RWPE1 (cell line): ENCODE measurements at regions not wholly inside any gene's neighbourhood (a gene's known extent, or its start where the extent isn't known, plus 50 kb on each side); places are given as distances from the start of the nearest gene placed in this dataset.

ENCODE experiments used
- CTCF ChIA-PET: fragments of 350-600 bp; sonication (Branson Sonifier 250); formaldehyde crosslinking; extraction: SDS; loops from one replicate; lab custom pipeline; 2021; lab: Yijun Ruan, JAX
- POLR2A ChIA-PET: fragments of 400-600 bp; formaldehyde crosslinking; extraction: SDS; loops from one replicate; lab custom pipeline; 2020; ENCODE audit warnings: antibody characterized with exemption; ENCODE audit not compliant: low non-redundant PET; lab: Yijun Ruan, JAX
- DNase-seq: peaks from one replicate; pipeline ENCODE4 v3.0.0; 2012; ENCODE audit warnings: low spot score
- H3K27ac ChIP-seq: fragments of 450-650 bp; 2 replicates; pipeline ENCODE4 v1.5.1; 2017
- TF ChIP-seq, protein P1 (sequence below): fragments of 450-650 bp; conservative IDR thresholded peaks from 2 replicates; pipeline ENCODE4 v1.5.1; 2017; ENCODE audit warnings: low read depth, mild to moderate bottlenecking

DNA sequence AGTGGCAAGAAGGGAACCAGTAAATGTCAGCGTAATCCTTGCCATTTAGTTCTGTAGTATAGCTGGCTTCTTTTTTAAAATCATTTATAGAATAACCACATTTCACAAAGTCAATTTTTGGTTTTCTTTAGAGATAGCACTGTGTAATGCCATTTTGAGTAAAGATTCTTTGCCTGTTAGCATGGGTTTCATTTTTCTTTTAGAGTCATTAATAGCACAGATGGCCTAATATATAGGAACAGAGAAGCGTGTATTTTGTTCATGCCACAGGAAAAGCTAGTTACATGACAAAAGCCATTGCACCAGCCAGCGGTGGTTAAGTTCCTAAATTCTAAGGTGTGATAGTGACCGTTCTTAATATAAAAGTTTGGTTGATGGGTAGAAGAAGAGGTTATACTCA, 1363.9 kb downstream of the MAT2B start:
- ChIA-PET CTCF (no interaction called here), POLR2A (no interaction called here)
- TF ChIP-seq, protein P1, sequence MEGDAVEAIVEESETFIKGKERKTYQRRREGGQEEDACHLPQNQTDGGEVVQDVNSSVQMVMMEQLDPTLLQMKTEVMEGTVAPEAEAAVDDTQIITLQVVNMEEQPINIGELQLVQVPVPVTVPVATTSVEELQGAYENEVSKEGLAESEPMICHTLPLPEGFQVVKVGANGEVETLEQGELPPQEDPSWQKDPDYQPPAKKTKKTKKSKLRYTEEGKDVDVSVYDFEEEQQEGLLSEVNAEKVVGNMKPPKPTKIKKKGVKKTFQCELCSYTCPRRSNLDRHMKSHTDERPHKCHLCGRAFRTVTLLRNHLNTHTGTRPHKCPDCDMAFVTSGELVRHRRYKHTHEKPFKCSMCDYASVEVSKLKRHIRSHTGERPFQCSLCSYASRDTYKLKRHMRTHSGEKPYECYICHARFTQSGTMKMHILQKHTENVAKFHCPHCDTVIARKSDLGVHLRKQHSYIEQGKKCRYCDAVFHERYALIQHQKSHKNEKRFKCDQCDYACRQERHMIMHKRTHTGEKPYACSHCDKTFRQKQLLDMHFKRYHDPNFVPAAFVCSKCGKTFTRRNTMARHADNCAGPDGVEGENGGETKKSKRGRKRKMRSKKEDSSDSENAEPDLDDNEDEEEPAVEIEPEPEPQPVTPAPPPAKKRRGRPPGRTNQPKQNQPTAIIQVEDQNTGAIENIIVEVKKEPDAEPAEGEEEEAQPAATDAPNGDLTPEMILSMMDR, result no peak
- no peak for DNase-seq
- H3K27ac ChIP-seq, result no peak overlapping the region

DNA sequence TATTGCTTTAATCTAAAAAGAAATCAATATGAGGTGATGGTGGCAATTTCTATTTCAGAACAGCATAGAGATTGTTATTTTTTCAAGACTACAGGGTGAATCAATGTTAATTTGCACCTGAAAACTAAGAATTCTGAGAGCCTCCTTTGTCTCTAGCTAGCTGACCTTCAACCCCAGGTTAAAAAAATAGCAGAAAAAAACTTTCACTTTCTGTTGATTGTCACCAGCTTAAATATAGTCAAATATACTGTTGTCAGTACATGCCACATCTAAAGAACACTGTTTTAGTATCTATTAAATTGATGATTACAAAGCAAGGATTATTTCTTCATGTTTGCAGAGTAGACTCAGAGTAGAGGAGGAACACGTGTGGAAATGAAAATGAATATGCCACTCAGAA, 1371.4 kb downstream of the MAT2B start:
- DNase-seq, result no peak
- POLR2A ChIA-PET, result no interaction called here
- CTCF ChIA-PET, result no interaction called here
- TF ChIP-seq, protein P1, result no peak
- H3K27ac ChIP-seq, result no peak overlapping the region

DNA sequence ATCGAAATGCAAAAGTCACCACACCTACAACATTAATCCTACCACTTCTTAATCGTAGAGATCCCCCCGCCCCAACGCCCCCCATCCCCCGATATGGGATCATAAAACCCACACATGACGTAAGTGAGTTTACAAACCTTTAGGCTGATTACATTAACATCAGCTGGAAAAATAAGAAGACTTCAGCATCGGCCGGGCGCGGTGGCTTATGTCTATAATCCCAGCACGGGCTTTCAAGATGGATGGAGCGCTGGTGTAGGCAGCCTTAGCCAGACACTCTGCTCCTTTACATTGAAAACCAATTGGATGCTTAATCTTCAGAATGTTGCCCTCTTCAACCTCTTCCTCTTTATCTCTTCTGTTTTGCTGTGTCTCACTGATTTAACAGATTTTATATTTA, 1376.0 kb downstream of the MAT2B start:
- ChIA-PET CTCF (no interaction called here), POLR2A (no interaction called here)
- H3K27ac ChIP-seq, result no peak overlapping the region
- TF ChIP-seq, protein P1, result no peak
- DNase-seq, result no peak

DNA sequence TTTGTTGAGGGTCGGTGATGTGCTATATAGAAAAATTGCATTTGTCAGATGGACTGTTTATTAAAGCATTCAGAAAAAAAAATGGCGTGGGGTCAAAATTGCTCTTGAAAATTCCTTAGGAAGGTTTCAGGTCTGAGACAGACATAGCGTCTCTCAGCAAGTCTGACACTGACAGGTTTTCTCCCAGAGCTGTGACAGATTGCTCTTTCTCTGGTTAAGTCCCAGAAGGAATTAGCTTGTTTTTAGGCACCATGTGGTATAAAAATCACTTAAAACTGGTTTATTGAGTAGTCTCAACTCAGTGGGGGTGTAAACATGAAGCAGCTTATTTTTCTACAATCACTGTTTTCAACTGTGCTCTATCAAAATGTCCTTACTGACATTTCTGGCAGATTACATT, 1379.8 kb downstream of the MAT2B start:
- no peak overlapping the region for H3K27ac ChIP-seq
- TF ChIP-seq, protein P1, result no peak
- ChIA-PET POLR2A (no interaction called here), CTCF (interaction anchor here (0.7 kb wide), 1 partner anchor 31 kb away, joined by 3 read pairs; no protein-coding TSS in a partner anchor)
- no peak for DNase-seq

DNA sequence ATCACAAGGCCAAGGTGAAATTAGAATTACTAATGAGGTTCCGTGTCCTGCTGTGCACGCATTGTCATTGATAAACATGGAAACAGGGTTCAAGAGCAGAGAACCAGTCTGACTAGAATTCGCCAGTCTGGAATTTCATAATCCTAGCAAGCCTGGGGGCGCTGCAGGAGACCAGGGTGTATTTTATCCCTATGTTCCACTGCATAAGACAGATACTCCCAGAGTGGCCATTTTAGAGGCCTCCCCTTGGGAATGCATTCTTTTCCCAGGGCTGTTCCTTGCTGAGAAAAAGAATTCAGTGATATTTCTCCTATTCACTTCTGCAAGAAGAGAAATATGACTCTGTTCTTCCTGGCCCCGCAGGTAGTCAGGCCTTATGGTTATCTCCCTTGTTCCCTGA, 1387.7 kb downstream of the MAT2B start:
- ChIA-PET POLR2A (no interaction called here), CTCF (interaction anchor here (0.5 kb wide), 1 partner anchor 1327 kb away, joined by 3 read pairs; no protein-coding TSS in a partner anchor)
- no peak for DNase-seq
- TF ChIP-seq, protein P1, result no peak
- H3K27ac ChIP-seq, result no peak overlapping the region

DNA sequence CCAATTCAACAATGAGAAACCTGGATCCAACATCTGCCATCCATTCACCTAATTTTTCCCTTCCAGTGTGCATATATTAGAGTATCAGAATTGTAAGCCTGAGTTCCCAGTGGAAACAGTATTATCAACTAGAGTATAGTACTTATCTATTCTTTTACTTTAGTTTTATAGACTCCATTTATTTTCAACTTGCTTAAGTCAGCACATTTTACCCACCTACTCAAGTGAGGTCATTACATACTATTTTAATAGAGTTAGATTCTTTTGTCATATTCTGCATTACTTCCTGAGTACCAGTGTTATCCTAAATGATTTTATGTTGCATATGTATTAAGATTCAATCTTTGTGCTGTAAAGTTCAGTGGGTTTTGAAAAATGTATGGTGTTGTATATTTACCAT, 1393.3 kb downstream of the MAT2B start:
- ChIA-PET CTCF (no interaction called here), POLR2A (no interaction called here)
- TF ChIP-seq, protein P1, result no peak
- no peak overlapping the region for H3K27ac ChIP-seq
- no peak for DNase-seq
